Colon (tissue), 2 donors: ENCODE measurements at regions not wholly inside any gene's neighbourhood (a gene's known extent, or its start where the extent isn't known, plus 50 kb on each side); places are given as distances from the start of the nearest gene placed in this dataset.

Source experiments
- FAIRE-seq: peaks from 2 replicates; lab custom pipeline; 2012; peaks lifted over from hg19 to GRCh38; lab: Jason Lieb, UNC
- donor health status: control.
- donor health status: control.

- FAIRE-seq: no peak
Observed at GRCh38 chr4:24160358-24160757, 270.5 kb upstream of the PPARGC1A start.

GRCh38 chr4:24158031-24158430 lies 268.2 kb upstream of the PPARGC1A start:
- FAIRE-seq: no peak

GRCh38 chr4:24150034-24150433 lies 260.2 kb upstream of the PPARGC1A start:
- no peak for FAIRE-seq

- no peak for FAIRE-seq
Observed at GRCh38 chr4:24146127-24146526, 256.3 kb upstream of the PPARGC1A start.

GRCh38 chr4:24145591-24145990 lies 255.7 kb upstream of the PPARGC1A start:
- FAIRE-seq: no peak

GRCh38 chr4:24144381-24144780 lies 254.5 kb upstream of the PPARGC1A start:
- FAIRE-seq: no peak

- no peak for FAIRE-seq
Observed at GRCh38 chr4:24143741-24144140, 253.9 kb upstream of the PPARGC1A start.

GRCh38 chr4:24141836-24142235 lies 252.0 kb upstream of the PPARGC1A start:
- no peak for FAIRE-seq

- no peak for FAIRE-seq
Observed at GRCh38 chr4:24140892-24141291, 251.0 kb upstream of the PPARGC1A start.

GRCh38 chr4:24137671-24138601 lies 248.1 kb upstream of the PPARGC1A start:
- FAIRE-seq: no peak

- no peak for FAIRE-seq
Observed at GRCh38 chr4:24131954-24132673, 242.3 kb upstream of the PPARGC1A start.

GRCh38 chr4:24130637-24131036 lies 240.8 kb upstream of the PPARGC1A start:
- no peak for FAIRE-seq

GRCh38 chr4:24126776-24127175 lies 236.9 kb upstream of the PPARGC1A start:
- FAIRE-seq: no peak

- no peak for FAIRE-seq
Observed at GRCh38 chr4:24121395-24122175, 231.7 kb upstream of the PPARGC1A start.

GRCh38 chr4:24117975-24118374 lies 228.1 kb upstream of the PPARGC1A start:
- FAIRE-seq: no peak

- no peak for FAIRE-seq
Observed at GRCh38 chr4:24116107-24116506, 226.3 kb upstream of the PPARGC1A start.

GRCh38 chr4:24114919-24115500 lies 225.2 kb upstream of the PPARGC1A start:
- FAIRE-seq: no peak

GRCh38 chr4:24114444-24114843 lies 224.6 kb upstream of the PPARGC1A start:
- no peak for FAIRE-seq

- no peak for FAIRE-seq
Observed at GRCh38 chr4:24112466-24112865, 222.6 kb upstream of the PPARGC1A start.

GRCh38 chr4:24108567-24108966 lies 218.7 kb upstream of the PPARGC1A start:
- no peak for FAIRE-seq

- no peak for FAIRE-seq
Observed at GRCh38 chr4:24105327-24106038, 215.6 kb upstream of the PPARGC1A start.
